Neural progenitor cell (in vitro differentiated cells): ENCODE measurements at regions not wholly inside any gene's neighbourhood (a gene's known extent, or its start where the extent isn't known, plus 50 kb on each side); places are given as distances from the start of the nearest gene placed in this dataset.
"Not testable (repeated sequence)": the region's sequence is repeated elsewhere in the genome, so short reads cannot be mapped to it uniquely, and the experiment has no call there.

Experiments used
- DNase-seq: peaks from one replicate; pipeline ENCODE4 v3.0.0-alpha.2; 2016; ENCODE audit warnings: low spot score
- H2AFZ ChIP-seq: fragments of 200-600 bp; sonication (generic); replicated peaks from 2 replicates; pipeline ENCODE4 v1.6.1; 2016; ENCODE audit warnings: antibody characterized with exemption
- H3F3A ChIP-seq: fragments of 200-600 bp; sonication (generic); 2 replicates; pipeline ENCODE4 v1.6.1; 2016; ENCODE audit warnings: antibody characterized with exemption, low read depth
- H3K27ac ChIP-seq: fragments of 200-600 bp; sonication (generic); 2 replicates; pipeline ENCODE4 v1.5.1; 2016; ENCODE audit warnings: mild to moderate bottlenecking
- H3K27me3 ChIP-seq: fragments of 200-600 bp; sonication (generic); 2 replicates; pipeline ENCODE4 v1.6.1; 2016; ENCODE audit warnings: mild to moderate bottlenecking, moderate library complexity
- H3K36me3 ChIP-seq: fragments of 200-600 bp; sonication (generic); 2 replicates; pipeline ENCODE4 v1.5.1; 2016
- H3K4me1 ChIP-seq: fragments of 200-600 bp; sonication (generic); 2 replicates; pipeline ENCODE4 v1.6.1; 2016; ENCODE audit warnings: mixed run types
- H3K4me2 ChIP-seq: fragments of 200-600 bp; sonication (generic); 2 replicates; pipeline ENCODE4 v1.6.1; 2016
- H3K4me3 ChIP-seq: fragments of 200-600 bp; sonication (generic); 2 replicates; pipeline ENCODE4 v1.5.1; 2016
- H3K79me2 ChIP-seq: fragments of 200-600 bp; sonication (generic); 2 replicates; pipeline ENCODE4 v1.6.1; 2016; ENCODE audit warnings: low read depth
- H3K9ac ChIP-seq: fragments of 200-600 bp; sonication (generic); 2 replicates; pipeline ENCODE4 v1.6.1; 2016
- H3K9me3 ChIP-seq: fragments of 200-600 bp; sonication (generic); 2 replicates; pipeline ENCODE4 v1.5.1; 2016; ENCODE audit warnings: low read depth
- H4K20me1 ChIP-seq: fragments of 200-600 bp; sonication (generic); 2 replicates; pipeline ENCODE4 v1.6.1; 2016; ENCODE audit warnings: low read depth
- H3K27ac Mint-ChIP-seq: 3 replicates; pipeline ENCODE4 v1.8.0; 2021; ENCODE audit warnings: mixed read lengths
- H3K27me3 Mint-ChIP-seq: 2 replicates; pipeline ENCODE4 v1.8.0; 2022; ENCODE audit warnings: low read depth, mild to moderate bottlenecking, inconsistent platforms, moderate library complexity, mixed read lengths; ENCODE audit not compliant: insufficient read depth
- H3K36me3 Mint-ChIP-seq: 3 replicates; pipeline ENCODE4 v1.8.0; 2021; ENCODE audit warnings: mixed read lengths
- H3K4me1 Mint-ChIP-seq: 3 replicates; pipeline ENCODE4 v1.8.0; 2021; ENCODE audit warnings: mixed read lengths
- H3K4me3 Mint-ChIP-seq: 3 replicates; pipeline ENCODE4 v1.8.0; 2021; ENCODE audit warnings: mild to moderate bottlenecking, moderate library complexity, mixed read lengths
- H3K9me3 Mint-ChIP-seq: 3 replicates; pipeline ENCODE4 v1.8.0; 2020; ENCODE audit warnings: mixed read lengths
- CTCF ChIP-seq: fragments of 200-600 bp; sonication (generic); IDR thresholded peaks from 2 replicates; pipeline ENCODE4 v1.5.1; 2017; ENCODE audit warnings: antibody characterized with exemption, mild to moderate bottlenecking
- EZH2 ChIP-seq: fragments of 200-600 bp; sonication (generic); IDR thresholded peaks from 2 replicates; pipeline ENCODE4 v1.6.1; 2017; ENCODE audit warnings: antibody characterized with exemption, mild to moderate bottlenecking, moderate library complexity
- EZH2phosphoT487 ChIP-seq: fragments of 200-600 bp; sonication (generic); IDR thresholded peaks from 2 replicates; pipeline ENCODE4 v1.6.1; 2017; ENCODE audit warnings: antibody characterized with exemption

GRCh38 chr10:21449288-21449966 is 76.1 kb downstream of the SKIDA1 start:
- Histone ChIP-seq H3K79me2 (no peaks in the 10 kb centered on the region), H3K9ac (no peak overlapping the region), H3K4me3 (no peak overlapping the region), H3K4me2 (no peak overlapping the region), H3K9me3 (no peaks in the 10 kb centered on the region), H3K36me3 (no peaks in the 10 kb centered on the region), H3F3A (no peaks in the 10 kb centered on the region), H4K20me1 (no peaks in the 10 kb centered on the region), H2AFZ (no peak overlapping the region), H3K4me1 (no peaks in the 10 kb centered on the region), H3K27me3 (no peaks in the 10 kb centered on the region), H3K27ac (no peak overlapping the region)
- H3K27ac Mint-ChIP-seq, result no peak overlapping the region
- TF ChIP-seq CTCF (no peak), EZH2phosphoT487 (no peak)
- no peaks in the 10 kb centered on the region for H3K36me3 Mint-ChIP-seq
- no peaks in the 10 kb centered on the region for H3K4me1 Mint-ChIP-seq
- DNase-seq, result no peak
- H3K9me3 Mint-ChIP-seq, result no peaks in the 10 kb centered on the region
- H3K27me3 Mint-ChIP-seq, result no peaks in the 10 kb centered on the region
- no peak overlapping the region for H3K4me3 Mint-ChIP-seq

DNA sequence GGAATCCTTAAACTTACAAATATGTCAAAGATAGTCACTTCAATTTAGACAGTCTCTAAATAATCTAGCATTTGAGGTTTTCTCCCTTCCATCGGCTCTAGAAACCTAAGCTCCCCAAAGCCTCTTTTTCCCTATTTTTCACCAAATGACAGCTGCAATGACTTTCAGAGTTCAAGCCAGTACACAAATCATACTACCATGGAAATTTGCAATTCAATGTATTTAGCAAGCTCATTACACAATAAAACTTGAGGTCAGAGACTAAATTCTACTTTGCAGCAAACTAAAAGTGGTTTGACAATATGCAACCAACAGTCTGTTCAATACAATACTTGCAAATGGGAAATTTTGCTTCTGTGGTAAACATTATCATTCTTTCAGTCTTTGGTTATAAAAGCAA is 80.3 kb downstream of the SKIDA1 start:
- Histone ChIP-seq H3K79me2 (no peaks in the 10 kb centered on the region), H3K9me3 (no peaks in the 10 kb centered on the region), H3K4me1 (no peaks in the 10 kb centered on the region), H3F3A (no peaks in the 10 kb centered on the region), H3K4me3 (no peak overlapping the region), H2AFZ (no peak overlapping the region), H3K27ac (no peak overlapping the region), H3K4me2 (no peak overlapping the region), H3K9ac (no peak overlapping the region), H3K36me3 (no peaks in the 10 kb centered on the region), H4K20me1 (no peaks in the 10 kb centered on the region), H3K27me3 (no peaks in the 10 kb centered on the region)
- no peaks in the 10 kb centered on the region for H3K9me3 Mint-ChIP-seq
- H3K4me1 Mint-ChIP-seq, result peaks cover 3% of the 10 kb centered on the region
- TF ChIP-seq EZH2phosphoT487, result no peak
- TF ChIP-seq CTCF, result no peak
- no peak for TF ChIP-seq EZH2
- no peak overlapping the region for H3K27ac Mint-ChIP-seq
- no peak for DNase-seq
- H3K27me3 Mint-ChIP-seq, result peaks cover 3% of the 10 kb centered on the region
- no peaks in the 10 kb centered on the region for H3K36me3 Mint-ChIP-seq
- no peak overlapping the region for H3K4me3 Mint-ChIP-seq

DNA sequence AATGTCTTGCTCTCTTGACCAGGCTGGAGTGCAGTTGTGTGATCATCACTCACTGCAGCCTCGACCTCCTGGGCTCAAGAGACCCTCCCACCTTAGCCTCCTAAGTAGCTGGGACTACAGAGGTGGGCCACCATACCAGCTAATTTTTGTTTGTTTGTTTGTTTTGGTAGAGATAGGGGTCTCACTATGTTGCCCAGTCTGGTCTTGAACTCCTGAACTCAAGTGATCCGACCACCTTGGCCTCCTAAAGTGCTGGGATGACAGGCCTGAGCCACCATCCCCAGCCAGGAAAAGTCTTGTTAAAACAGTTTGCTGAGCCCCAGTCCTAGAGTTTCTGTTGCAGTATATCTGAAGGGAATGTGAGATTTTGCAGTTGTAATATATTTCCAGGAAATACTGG is 83.9 kb downstream of the SKIDA1 start:
- TF ChIP-seq CTCF (no peak), EZH2 (no peak), EZH2phosphoT487 (no peak)
- no peak overlapping the region for H3K4me3 ChIP-seq
- H3K27me3 ChIP-seq, result no peaks in the 10 kb centered on the region
- H3K9ac ChIP-seq, result no peak overlapping the region
- H3K27me3 Mint-ChIP-seq, result peaks cover 5% of the 10 kb centered on the region
- H3K9me3 Mint-ChIP-seq, result no peaks in the 10 kb centered on the region
- H4K20me1 ChIP-seq, result no peaks in the 10 kb centered on the region
- H2AFZ ChIP-seq, result no peak overlapping the region
- H3K36me3 ChIP-seq, result no peaks in the 10 kb centered on the region
- H3K79me2 ChIP-seq, result no peaks in the 10 kb centered on the region
- no peak overlapping the region for H3K27ac ChIP-seq
- H3K4me1 Mint-ChIP-seq, result peaks cover 3% of the 10 kb centered on the region
- no peak for DNase-seq
- H3K36me3 Mint-ChIP-seq, result no peaks in the 10 kb centered on the region
- no peak overlapping the region for H3K4me3 Mint-ChIP-seq
- no peak overlapping the region for H3K4me2 ChIP-seq
- H3K27ac Mint-ChIP-seq, result no peak overlapping the region
- no peaks in the 10 kb centered on the region for H3K9me3 ChIP-seq
- no peaks in the 10 kb centered on the region for H3K4me1 ChIP-seq
- H3F3A ChIP-seq, result no peaks in the 10 kb centered on the region

DNA sequence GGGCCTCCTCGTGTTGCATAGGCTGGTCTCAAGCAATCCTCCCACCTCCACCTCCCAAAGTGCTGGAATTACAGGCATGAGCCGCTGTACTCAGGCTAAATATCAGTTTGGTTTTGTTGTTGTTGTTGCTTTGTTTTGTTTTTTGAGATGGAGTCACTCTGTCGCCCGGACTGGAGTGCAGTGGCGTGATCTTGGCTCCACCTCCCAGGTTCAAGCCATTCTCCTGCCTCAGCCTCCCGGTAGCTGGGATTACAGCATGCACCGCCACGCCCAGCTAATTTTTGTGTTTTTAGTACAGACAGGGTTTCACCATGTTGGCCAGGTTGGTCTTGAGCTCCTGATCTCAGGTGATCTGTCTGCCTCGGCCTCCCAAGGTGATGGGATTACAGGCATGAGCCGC is 86.6 kb downstream of the SKIDA1 start:
- H3K4me1 ChIP-seq, H3K9ac ChIP-seq, H3K27me3 ChIP-seq, H3K9me3 Mint-ChIP-seq, H3K9me3 ChIP-seq, H3K4me3 ChIP-seq, H3K4me2 ChIP-seq, DNase-seq, H3K27ac Mint-ChIP-seq, H3K4me3 Mint-ChIP-seq, H4K20me1 ChIP-seq, H3K79me2 ChIP-seq, H2AFZ ChIP-seq, H3F3A ChIP-seq, H3K36me3 ChIP-seq, H3K4me1 Mint-ChIP-seq, H3K27ac ChIP-seq, H3K36me3 Mint-ChIP-seq, H3K27me3 Mint-ChIP-seq: not testable (repeated sequence)
